Stomach (tissue), 4 donors: ENCODE measurements at regions not wholly inside any gene's neighbourhood (a gene's known extent, or its start where the extent isn't known, plus 50 kb on each side); places are given as distances from the start of the nearest gene placed in this dataset.

ENCODE experiments used
- POLR2A ChIP-seq, 4 donors: fragments of 450-650 bp; IDR thresholded peaks; one replicate each; pipeline ENCODE4 v1.6.1; 2016; ENCODE audit warnings: antibody characterized with exemption in 4 of 4, control low read depth in 2 of 4, mild to moderate bottlenecking in 1 of 4, moderate library complexity in 1 of 4
- TF ChIP-seq, protein P1 (sequence below), 7 experiments: fragments of 450-650 bp in 4 of 7; fragments of 200-600 bp in 3 of 7; sonication (generic) in 3 of 7; IDR thresholded peaks; one replicate each; pipeline ENCODE4 v1.5.1; 2016 to 2019; ENCODE audit warnings: antibody characterized with exemption in 7 of 7, control low read depth in 2 of 7, mild to moderate bottlenecking in 1 of 7

DNA sequence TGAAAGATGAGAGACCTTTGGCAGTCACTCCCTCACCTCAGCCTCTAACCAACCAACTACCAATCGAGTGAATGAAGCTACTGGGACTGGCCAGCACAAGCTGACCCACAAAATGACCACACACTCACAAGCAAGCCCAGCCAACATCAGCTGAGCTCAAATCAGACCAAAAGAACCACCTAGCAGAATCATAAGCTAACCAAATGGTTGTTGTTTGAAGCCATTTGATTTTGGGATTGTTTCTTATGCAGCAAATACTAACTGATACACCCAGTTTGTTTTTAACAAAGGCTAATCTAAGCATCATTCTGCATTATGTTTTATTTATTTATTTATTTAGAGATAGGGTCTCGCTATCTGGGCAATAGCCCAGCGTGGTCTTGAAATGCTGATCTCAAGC, 310.4 kb downstream of the SETD4 start:
- TF ChIP-seq, protein P1, sequence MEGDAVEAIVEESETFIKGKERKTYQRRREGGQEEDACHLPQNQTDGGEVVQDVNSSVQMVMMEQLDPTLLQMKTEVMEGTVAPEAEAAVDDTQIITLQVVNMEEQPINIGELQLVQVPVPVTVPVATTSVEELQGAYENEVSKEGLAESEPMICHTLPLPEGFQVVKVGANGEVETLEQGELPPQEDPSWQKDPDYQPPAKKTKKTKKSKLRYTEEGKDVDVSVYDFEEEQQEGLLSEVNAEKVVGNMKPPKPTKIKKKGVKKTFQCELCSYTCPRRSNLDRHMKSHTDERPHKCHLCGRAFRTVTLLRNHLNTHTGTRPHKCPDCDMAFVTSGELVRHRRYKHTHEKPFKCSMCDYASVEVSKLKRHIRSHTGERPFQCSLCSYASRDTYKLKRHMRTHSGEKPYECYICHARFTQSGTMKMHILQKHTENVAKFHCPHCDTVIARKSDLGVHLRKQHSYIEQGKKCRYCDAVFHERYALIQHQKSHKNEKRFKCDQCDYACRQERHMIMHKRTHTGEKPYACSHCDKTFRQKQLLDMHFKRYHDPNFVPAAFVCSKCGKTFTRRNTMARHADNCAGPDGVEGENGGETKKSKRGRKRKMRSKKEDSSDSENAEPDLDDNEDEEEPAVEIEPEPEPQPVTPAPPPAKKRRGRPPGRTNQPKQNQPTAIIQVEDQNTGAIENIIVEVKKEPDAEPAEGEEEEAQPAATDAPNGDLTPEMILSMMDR (IDR thresholded peaks at IDR 0.05): no peak
- TF ChIP-seq POLR2A (IDR thresholded peaks at IDR 0.05): no peak
